GM19238 (cell line): ENCODE measurements at regions not wholly inside any gene's neighbourhood (a gene's known extent, or its start where the extent isn't known, plus 50 kb on each side); places are given as distances from the start of the nearest gene placed in this dataset.

Experiments used
- DNase-seq: peaks from one replicate; pipeline ENCODE4 v3.0.0; 2011; ENCODE audit warnings: low spot score; ENCODE audit not compliant: insufficient read length

GRCh38 chr4:111788099-111788498 lies 357.2 kb upstream of the FAM241A start:
- DNase-seq, result no peak

DNA sequence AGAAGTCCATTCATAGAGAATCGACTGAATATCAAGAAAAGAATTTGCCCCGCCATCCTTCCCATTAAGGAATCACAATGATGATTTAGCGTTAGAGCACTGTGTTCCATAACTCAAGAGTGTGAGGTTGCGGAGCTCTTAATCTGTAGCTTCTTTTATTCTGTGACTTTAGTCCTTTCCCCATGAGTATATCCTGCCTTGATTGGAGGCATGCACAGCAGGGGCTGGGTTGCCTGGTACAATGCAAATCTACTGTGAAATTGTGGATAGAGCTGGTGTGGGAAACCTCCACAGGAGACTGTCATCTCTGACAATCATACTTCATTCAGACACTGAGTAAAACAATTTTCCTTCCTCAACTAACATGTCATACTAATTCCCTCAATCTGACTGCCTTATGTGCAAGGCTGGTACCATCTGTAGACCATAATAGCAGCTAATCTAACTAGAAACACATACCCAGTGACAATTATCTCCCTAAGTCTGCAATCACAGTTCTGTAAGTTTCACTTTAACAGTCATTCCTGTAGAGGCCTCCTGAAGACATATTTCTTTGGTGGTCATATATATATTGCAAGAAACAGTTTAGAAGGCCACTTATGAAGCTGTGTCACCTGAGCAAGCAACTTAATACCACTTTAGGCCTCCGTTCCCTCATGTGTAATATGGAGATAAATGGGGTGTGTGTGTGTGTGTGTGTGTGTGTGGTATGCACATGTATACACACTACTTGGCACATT lies 355.2 kb upstream of the FAM241A start:
- no peak for DNase-seq

DNA sequence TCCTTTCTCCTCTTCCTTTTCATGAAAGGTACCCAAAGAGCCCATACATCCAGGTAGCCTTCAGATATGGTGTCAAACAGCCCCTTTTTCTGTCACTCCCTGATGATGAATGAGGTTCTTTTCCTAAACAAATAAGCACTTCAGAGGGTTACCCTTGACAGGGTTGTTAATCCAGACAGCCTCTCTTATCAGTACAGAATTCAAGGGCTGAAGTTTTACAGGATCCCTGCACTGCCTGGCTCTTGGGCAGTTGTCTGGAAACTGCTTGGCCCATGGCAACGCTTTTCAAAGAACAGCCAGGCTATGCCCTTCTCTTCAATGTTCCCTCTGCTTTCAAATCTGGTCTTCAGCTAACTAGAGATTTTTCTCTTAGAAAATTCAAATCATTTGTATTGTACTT lies 352.6 kb upstream of the FAM241A start:
- no peak for DNase-seq

GRCh38 chr4:111793433-111794091 lies 351.7 kb upstream of the FAM241A start:
- DNase-seq, result no peak

- DNase-seq, result no peak
Measured at GRCh38 chr4:111797455-111798163, 347.6 kb upstream of the FAM241A start.

- DNase-seq, result no peak
Measured at GRCh38 chr4:111798840-111799239, 346.4 kb upstream of the FAM241A start.

- no peak for DNase-seq
Measured at GRCh38 chr4:111800551-111800950, 344.7 kb upstream of the FAM241A start.

- no peak for DNase-seq
Measured at GRCh38 chr4:111802191-111802590, 343.1 kb upstream of the FAM241A start.

DNA sequence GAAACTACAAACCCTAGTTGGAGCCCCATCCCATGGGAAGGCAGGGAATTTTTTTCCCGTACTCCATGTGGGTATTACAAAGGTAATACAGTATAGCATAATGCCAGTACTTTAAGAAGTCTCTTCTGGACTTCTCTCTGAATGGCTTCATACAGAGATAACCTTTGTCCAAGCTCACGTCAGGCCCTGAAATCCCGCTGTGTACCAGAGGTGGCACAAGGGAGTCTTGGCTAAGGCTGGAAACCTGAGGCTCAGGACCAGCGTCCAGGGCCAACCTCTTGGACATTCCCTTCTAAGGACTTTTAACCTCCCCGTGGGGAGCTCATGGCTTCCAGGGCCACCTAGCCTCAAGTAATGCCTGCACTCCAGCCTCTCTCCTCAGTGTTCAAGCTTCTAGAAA lies 338.9 kb upstream of the FAM241A start:
- DNase-seq, result no peak

DNA sequence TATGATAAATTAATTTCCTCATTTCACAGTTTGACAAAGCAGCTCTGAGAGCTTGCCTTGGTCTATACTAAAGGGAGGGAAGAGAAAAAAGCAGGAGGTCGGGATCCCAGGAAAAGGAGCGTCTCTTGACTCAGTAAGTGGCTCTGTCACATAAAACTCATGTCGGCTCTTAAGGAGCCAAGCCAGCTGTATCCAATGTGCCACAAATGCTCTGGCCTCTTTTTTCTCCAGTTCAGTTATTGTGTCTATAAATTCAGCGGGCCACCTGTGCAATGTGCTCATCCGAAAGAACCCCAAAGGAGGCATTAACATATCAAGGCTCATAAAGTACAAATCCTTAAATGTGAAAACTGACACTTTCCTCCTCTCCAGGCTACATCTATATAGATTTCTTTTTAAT lies 337.7 kb upstream of the FAM241A start:
- no peak for DNase-seq

- no peak for DNase-seq
Measured at GRCh38 chr4:111808174-111808573, 337.1 kb upstream of the FAM241A start.

DNA sequence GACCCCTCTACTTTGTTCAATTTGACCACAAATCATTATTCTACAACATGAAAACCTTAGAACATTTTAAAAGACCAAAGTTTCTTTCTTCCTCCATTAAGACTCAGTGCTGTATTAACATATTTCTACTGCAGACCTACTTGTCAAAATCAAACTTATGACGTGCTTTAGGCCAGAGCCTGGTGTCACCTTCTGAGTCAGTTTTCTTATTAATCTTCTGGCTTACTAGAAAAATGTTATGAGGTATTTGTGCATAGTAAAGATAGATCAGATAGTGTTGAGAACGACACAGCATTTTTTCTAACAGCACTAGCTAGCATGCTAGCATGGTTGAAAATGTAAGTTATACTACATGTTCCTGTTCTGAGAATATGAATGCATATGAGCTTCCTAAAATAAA lies 333.6 kb upstream of the FAM241A start:
- no peak for DNase-seq

GRCh38 chr4:111812114-111812513 lies 333.1 kb upstream of the FAM241A start:
- no peak for DNase-seq

DNA sequence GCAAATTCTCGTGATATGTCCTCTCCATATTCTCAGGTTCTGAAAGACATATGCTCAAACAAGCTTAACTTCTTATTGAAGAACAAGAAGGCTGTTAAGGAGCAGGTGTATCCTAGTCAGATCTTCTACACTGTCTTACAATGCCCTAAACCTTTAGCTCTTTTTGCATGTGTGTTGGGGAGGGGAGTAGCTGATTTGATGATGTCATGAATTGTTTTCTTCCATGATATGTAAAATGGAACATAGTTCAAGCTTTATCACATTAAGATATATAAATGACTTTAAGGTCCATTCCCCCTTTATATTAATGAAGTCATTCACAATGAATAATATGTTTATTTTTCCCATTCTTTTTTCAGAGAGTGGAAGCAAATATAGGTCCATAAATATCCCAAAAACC lies 332.5 kb upstream of the FAM241A start:
- no peak for DNase-seq

DNA sequence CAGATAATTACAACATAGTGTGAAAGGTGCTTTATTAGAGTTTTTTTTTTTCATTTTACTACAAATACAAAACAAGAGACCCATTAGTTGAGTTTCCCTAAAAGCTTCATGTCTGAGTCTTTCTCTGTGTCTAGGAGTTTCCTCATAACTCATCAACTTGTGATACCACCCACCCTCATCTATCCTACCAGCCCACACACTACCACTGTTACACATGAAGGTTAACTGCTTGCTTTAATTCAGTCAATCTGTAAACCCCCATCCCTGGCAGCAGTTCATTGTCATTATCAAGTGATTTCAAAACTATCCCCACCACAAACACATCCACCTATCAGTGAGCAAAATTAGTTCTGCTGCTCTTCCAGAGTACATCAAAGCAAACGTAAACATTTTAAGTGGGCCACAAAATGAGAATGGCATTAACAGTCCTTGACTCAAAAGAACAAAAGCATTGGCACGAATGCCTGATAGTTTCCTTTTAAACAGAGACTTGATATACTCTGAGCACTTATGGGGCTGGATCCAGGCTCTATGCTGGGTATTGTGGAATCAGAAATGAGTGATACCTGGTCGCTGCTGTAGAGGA lies 331.6 kb upstream of the FAM241A start:
- DNase-seq, result no peak

- DNase-seq, result no peak
Measured at GRCh38 chr4:111814961-111815360, 330.3 kb upstream of the FAM241A start.

DNA sequence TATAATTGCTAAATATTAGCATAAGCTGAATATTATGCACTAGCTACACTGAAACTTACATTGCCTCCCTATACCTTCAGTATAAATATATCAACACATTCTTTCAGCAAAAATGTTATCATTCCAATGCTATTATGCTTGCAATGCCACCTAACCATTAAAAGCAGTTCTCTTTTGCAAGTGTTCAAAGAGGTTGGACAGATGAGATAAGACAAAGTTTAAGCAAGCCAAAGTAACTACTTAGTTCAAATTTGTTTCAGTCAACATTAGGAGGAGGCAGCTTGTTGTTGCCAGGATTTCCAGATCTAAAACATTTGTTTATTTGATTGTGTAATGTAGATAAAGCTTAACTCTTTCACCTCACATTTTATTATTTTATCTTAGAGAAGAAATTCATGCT lies 323.9 kb upstream of the FAM241A start:
- no peak for DNase-seq

- DNase-seq, result no peak
Measured at GRCh38 chr4:111836601-111837000, 308.7 kb upstream of the FAM241A start.

- no peak for DNase-seq
Measured at GRCh38 chr4:111837761-111838160, 307.5 kb upstream of the FAM241A start.

DNA sequence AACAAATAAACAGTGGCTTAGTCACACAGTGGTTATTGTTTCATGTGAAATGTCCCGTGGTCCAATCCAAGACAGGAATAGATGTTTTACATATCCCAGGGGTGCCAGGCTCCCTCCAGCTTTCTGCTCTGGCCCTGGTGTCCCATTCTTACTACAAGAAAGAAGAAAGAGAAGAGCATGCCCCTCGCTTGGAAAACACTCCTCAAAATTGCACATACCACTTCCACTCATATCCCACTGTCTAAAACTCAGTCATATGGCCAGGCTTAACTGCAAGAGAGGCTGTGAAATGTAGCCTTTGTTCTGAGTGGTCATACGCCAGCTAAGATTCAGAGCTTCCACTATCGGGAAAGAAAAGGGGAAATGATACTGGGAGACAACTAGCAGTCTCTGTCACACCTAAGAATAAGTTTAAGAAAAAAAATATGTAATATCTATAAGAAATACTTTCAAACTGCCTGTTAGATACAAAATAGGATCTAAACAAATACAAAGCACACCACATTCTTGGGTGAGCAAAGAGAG lies 306.8 kb upstream of the FAM241A start:
- no peak for DNase-seq

GRCh38 chr4:111839141-111839540 lies 306.1 kb upstream of the FAM241A start:
- no peak for DNase-seq

DNA sequence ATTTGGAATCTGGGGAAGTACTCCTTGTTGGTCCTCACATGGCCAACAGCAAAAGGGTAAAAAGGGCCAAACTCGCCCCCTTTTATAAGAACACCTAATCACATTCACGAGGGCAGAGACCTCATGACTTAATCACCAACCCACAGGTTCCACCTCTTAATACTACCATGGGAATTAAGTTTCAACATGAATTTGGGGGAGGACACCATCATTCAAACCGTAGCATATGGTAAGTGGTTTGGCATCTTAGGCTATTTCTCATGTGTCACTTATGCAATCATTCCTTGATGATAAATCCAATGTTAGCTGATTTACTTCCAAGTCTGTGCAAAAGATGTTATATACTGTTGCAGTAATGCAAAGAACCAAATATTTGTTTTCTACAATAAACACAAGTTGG lies 302.9 kb upstream of the FAM241A start:
- DNase-seq, result no peak
